ENCODE measurements at regions not wholly inside any gene's neighbourhood (a gene's known extent, or its start where the extent isn't known, plus 50 kb on each side); places are given as distances from the start of the nearest gene placed in this dataset.

DNA sequence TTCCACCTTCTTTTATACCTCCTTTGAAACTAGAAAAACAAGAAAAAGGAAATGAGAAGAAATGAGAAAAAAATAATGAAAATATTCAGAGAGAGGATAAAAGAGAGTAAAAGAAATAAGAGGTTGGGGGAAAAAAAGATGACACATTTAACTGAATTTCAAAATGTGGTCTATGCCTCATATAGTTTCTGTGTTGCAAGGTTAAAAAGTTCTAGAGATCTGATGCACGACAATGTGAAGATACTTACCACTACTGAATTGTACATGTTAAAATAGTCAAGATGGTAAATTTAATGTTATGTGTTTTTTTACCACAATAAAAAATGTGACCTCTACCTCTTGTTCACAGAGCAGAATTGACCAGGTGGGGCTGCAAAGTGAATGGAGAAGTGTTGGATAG lies 314.8 kb upstream of the OR4E1 start:
- DNase-seq (ENCODE audit: low read depth) = no peak

DNA sequence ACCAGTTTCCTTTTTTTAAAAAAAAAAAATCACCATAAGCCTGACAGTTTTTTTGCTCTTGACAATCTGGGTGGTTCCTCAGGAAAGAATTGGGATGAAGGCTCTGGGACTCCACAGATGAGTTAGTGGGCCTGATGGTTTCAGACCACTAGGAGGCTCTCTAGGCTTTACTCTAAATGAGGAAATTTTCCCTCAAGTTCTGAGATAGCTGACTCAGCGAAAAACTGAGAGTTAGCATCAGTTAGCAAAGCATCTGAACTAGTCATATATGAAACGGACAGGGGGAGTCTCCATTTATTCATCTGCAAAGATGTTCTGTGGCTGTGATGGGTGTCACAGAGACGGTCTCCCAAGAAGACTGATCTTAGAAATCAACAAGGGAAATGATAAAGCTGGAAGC lies 314.3 kb upstream of the OR4E1 start:
- DNase-seq (ENCODE audit: low read depth) = no peak

DNA sequence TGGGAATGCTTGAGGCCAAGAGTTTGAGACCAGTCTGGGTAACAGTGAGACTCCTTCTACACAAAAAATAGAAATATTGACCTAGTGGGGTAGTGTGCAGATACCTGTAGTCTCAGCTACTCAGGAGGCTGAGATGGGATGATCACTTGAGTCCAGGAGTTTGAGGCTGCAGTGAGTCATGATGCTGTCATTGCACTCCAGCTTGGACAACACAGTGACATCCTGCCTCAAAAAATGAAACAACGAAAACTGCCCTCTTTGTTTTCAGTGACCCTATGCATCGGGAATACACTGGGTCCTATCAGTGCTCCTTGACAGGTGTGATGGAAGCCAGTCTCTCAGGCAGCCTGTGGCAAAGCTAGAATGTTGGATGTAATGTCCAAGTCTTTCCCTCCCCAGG lies 311.5 kb upstream of the OR4E1 start:
- DNase-seq (ENCODE audit: low read depth) = no peak

DNA sequence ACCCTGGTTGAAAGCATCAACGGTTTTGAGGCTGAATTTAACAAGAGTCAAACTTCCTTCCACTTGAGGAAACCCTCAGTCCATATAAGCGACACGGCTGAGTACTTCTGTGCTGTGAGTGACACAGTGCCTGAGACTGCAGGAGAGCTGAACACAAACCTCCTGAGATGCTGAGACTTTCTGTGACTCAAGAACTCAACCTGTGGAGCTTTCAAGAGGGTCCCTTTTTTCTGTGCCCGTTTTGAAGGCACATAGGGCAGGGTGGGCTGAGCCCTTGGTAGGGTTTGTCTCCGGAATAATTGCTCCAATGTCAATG lies 305.3 kb upstream of the OR4E1 start:
- no peak for DNase-seq (ENCODE audit: low read depth)

DNA sequence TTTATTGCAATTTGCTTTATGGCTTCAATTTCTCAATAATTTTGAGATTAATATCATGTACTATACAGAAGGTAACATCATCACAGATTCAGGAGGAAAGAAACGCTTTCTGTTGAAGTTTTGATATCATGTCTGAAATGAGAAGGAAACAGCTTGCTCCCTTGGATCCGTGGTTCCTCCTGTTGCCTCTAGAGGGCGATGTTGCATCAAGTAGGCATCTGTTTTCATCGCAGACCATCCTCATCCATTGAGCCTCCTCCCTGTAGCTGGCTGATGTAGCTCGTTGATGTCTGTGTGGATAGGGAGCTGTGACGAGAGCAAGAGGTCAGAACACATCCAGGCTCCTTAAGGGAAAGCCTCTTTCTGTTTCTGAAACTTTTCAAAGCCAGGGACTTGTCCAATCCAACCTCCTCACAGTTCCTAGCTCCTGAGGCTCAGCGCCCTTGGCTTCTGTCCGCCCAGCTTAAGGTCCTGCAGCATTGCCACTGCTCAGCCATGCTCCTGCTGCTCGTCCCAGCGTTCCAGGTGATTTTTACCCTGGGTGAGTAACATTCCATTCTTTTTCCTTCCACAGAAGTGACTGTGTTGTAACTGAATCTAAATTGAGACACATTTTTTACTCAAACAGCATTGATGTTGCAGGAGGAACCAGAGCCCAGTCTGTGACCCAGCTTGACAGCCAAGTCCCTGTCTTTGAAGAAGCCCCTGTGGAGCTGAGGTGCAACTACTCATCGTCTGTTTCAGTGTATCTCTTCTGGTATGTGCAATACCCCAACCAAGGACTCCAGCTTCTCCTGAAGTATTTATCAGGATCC lies 304.8 kb upstream of the OR4E1 start:
- peak; percentile 27 for DNase-seq (ENCODE audit: low read depth)

DNA sequence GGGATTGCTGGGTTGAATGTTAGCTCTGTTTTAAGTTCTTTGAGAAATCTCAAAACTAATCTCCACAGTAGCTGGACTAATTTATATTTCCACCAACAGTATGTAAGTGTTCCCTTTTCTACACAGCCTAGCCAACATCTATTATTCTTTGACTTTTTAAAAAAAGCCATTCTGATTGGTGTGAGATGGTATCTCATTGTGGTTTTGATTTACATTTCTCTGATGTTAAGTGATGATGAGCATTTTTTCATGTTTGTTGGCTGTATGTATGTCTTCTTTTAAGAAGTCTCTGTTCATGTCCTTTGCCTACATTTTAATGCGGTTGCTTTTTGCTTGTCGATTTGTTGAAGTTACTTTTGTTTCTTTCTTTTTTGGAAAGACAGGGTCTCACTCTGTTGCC lies 301.1 kb upstream of the OR4E1 start:
- no peak for DNase-seq (ENCODE audit: low read depth)

DNA sequence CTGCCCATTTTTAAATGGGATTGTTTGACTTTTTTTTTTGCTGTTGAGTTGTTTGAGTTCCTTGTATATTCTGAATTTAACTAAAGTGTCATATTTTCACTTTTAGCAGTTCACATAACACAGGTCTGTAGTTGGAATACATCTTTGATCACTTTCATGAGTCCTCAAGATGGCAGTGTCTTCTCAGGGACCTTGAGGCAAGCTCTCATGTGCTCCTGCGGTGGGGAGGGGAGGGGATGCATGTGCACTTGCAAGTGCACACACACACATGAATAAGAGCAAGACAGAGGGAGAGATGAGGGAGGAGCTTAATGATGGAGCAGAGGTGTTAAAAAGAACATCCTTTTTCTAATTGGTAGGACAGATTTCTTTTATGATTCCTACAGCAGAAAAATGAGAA lies 291.4 kb upstream of the OR4E1 start:
- DNase-seq (ENCODE audit: low read depth) = peak; percentile 34

DNA sequence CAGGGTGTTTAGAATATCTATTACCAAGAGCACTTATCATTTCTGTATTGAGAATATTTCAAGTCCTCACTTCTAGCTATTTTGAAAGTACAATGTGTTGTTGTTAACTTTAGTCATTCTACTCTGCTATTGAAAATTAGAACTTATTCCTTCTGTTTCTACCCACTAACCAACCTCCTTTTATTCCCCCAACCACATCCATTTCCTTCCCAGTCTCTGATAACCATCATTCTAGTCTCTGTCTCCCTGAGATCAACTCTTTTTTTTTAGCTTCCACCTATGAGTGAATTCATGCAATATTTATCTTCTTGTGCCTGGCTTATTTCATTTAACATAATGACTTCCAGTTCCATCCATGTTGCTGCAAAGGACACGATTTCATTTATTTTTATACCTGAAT lies 290.6 kb upstream of the OR4E1 start:
- no peak for DNase-seq (ENCODE audit: low read depth)

DNA sequence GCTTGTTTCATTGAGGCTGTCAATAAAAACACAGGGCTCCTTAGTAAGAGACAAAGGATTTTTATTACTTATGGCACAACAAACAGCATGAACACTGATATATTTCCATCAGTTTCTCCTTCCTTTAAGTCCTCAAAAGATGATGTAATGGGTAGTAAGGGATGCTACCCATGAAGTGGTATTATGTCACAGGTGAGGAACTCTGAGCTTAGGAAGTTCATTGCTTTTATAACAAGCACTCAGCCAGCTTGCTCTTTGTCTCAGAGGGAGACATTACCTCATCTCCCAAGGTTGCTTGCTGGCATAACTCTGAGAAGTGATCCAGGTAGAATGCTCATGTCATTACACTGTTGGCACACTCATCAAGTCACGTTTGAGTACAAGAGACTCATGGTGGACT lies 287.0 kb upstream of the OR4E1 start:
- no peak for DNase-seq (ENCODE audit: low read depth)

DNA sequence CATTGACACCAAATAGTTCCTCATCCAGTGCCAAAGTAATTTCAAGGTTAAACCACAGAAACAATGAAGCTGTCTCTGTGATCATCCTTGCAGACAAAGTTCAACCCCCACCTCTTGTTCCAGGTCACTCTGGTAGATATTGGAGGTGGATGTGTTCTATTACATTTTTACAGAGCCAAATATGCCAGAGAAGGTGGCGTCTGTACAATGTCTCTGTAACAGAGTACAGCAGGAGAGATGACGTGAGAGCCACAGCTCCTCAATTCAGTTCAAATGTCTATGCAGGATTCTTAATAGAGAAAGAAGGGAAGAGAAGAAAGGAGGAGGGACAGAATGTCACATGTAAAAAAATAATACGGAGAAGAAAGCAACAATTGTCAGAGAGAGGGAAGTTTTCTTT lies 268.3 kb upstream of the OR4E1 start:
- no peak for DNase-seq (ENCODE audit: low read depth)

DNA sequence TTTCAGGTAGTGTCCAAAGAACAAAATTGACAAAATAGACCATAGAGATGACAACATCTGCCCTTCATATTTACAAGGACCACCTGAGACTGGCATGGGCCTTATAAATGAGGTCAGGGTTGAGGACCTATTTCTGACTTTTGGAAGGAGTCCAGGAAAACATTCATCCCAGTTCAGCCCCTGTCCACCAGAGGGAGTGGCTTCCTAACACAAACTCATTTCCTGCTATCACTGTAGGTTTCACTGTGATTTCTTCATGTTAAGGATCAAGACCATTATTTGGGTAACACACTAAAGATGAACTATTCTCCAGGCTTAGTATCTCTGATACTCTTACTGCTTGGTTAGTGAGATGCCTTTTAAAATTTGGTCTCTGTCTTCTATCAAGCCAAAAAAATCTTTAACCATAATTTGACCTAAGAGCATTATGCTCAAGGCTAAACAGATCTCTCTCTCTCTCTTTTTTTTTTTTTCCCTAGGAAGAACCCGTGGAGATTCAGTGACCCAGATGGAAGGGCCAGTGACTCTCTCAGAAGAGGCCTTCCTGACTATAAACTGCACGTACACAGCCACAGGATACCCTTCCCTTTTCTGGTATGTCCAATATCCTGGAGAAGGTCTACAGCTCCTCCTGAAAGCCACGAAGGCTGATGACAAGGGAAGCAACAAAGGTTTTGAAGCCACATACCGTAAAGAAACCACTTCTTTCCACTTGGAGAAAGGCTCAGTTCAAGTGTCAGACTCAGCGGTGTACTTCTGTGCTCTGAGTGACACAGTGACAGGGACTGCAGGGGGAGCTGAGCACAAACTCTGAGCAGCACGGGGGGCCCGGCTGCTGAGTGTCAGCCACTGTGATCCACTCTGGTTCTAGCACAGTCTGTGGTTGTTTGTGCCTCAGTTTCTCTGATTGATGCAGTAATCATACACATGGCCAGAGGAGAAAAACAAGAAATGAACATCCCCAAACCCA lies 267.6 kb upstream of the OR4E1 start:
- DNase-seq (ENCODE audit: low read depth) = peak; percentile 17

DNA sequence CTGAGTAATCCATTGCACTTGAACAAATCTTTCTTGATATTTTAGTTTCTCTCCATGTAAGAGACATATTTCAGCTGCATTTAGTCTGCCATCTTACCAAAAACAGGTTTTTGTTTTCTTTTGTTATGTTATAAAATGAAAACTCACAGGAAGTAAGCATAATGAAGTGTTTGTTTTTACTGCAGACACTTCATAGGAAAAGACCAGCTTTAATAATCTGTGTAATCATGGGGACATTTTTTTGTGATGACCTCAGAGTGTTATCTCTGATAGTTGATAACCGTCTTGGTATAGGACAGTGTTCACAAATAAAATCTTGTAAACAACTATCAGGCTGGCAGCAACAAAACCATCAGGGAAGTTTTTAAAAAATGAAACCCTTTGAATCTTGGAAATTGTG lies 266.2 kb upstream of the OR4E1 start:
- DNase-seq (ENCODE audit: low read depth) = no peak

DNA sequence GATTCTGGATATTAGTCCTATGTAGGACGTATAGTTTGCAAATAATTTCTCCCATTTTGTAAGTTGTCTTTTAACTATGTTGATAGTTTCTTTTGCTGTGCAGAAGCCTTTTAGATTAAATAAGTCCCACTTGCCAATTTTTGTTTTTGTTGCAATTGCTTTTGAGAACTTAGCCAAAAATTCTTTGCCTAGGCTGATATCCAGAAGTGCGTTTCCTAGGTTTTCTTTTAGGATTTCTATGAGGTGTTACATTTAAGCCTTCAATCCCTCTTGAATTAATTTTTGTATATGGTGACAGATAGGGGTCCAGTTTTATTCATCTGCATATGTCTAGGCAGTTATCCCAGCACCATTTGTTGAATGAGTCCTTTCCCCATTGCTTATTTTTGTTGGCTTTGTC lies 264.4 kb upstream of the OR4E1 start:
- DNase-seq (ENCODE audit: low read depth) = no peak

DNA sequence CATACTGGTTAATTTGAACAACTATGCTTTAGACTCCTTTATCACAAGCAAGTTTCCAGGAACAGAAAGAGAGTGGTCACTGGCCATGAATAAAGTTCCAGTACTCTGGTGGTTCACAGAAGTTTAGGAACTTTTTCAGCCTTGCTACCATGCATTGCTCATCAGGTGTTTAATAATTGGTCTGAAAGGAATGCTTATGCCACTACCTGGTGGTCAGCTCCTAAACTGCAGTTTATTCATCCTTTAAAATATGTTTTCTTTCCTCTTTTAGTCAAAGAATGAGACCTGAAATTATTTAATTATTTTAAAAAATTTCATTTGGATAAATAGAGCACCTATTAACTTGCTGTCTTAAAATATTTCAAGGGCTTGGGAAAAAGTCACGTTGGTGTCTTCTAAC lies 260.1 kb upstream of the OR4E1 start:
- DNase-seq (ENCODE audit: low read depth) = no peak

DNA sequence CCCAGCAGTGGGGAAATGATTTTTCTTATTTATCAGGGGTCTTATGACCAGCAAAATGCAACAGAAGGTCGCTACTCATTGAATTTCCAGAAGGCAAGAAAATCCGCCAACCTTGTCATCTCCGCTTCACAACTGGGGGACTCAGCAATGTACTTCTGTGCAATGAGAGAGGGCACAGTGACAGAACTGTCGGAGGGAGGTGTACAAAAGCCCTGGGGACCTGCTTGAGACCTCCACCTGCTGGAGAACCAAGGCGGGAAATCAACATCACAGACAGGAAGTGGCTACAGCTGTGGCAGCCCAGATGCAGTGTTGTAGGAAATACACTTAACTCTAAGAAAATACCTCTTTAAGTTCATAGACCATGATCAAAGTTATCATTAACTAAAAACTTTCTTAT lies 250.9 kb upstream of the OR4E1 start:
- DNase-seq (ENCODE audit: low read depth) = peak; percentile 54

DNA sequence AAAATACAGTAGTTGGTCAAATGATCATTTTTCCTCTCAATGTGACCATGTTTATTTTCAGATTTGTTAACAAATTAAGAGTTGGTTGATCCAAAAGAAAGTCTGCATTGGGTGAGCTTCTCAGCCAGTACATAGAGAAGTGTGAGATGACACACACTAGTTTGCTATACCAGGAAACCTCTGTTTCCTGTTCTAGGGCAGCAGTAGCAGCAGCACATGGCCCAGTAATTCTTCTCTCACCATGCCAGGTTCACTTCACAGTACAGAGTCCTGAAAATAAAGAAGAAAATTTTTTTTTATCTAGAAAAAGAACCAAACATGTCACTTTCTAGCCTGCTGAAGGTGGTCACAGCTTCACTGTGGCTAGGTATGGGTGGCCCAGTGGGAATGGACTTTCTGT lies 250.2 kb upstream of the OR4E1 start:
- no peak for DNase-seq (ENCODE audit: low read depth)

DNA sequence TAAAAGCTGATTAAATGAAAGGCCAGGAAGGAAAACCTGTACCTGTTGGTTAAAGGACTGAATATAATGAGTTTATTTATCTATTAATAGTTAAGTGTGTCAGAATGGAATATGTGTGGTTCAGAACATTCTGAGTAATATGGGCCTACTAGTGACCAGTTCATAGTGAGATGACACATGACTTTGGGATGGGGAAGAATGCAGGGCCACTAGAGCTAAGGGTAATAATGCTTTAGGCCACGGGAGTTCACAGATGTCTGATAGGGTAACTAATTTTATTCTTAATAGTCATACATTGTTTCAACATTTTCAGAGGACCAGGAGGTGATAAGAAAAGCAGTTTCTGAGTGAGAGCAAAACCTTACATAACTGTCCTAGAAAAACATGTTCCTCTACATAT lies 247.8 kb upstream of the OR4E1 start:
- DNase-seq (ENCODE audit: low read depth) = no peak

DNA sequence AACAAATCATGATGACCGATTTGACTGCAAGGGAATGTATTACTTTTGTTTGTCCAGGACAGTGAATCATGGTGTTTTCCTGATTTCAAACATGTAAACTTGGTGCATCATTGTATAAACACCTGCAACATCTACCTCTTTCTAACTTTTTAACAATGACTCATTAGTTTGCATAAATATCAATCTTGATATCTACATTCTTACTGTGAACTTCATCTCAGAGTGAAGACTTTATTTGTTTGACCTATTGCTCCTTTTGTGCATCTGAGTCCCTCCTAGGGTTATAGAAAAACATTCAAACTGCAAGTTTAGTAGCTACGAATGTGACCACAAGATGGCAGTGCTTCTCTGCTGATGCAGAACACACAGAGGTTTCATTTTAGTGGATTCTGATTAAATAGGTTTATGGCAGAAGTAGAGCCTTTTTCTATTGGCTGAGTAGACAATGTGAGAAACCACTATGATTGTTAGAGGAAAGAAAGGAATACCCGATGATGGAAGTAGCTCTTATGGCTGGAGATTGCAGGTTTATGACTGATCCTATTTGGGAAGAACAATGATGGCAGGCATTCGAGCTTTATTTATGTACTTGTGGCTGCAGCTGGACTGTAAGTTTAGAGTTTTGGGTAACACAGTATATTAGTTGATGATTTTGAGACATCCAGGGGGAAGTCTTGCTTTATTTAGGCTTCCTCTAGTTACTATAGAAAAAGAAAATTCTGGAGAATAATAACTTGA lies 244.2 kb upstream of the OR4E1 start:
- peak; percentile 26 for DNase-seq (ENCODE audit: low read depth)

DNA sequence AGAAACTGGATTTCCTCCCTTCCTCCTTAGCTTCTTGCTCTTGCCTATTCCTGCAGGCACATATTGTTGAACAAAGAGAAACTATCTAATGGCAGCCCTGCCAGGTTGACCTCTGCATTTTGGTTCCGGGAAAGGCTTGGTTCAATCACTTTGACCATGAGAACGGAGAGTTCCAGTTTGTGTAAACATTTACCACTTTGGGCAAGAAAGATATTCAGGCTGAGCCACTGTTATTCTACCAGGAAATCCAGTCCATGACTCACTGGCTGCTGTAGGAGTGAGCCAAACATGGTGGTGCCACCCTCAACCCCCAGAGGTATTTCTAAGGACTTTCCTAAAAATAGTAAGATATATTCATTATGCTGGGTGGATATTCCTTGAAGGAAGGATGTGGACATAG lies 242.2 kb upstream of the OR4E1 start:
- no peak for DNase-seq (ENCODE audit: low read depth)

DNA sequence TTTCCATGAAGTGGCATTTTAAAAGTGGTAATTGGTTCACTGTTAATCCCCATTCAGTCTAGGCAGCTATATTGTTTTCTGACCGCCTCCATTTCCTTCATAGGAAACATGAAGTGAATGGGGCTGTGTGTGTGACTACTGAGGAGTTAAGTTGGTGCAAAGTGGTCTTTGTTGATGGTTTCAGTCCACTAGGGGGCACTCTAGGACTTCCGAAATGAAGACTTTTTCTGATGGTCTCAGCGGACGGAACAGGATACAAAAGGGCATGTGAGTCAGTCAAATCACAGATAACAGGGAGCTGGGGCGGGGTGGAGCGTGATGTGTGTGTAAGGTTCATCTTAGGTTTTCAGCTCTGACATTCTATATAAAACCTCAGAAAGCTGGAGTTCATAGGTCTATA lies 240.1 kb upstream of the OR4E1 start:
- DNase-seq (ENCODE audit: low read depth) = peak; percentile 63

DNA sequence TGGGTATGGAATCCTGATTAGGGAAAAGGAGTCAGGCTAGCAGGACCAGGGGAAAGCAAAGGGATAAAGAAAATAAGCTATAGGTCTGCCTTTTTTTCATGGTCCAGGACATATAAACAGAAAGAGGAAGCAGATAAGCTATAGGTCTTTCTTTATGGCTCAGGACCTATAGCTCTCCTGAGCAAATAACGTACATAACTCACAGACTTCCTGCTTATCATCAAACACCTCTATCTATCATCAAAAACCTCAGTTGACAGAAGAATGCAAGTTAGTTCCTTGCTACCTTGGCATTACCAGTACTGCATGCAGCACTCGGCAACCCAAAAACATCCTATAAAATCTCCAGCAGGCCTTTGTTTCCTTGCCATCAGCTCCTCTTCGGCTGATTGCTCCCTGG lies 238.7 kb upstream of the OR4E1 start:
- DNase-seq (ENCODE audit: low read depth) = no peak

DNA sequence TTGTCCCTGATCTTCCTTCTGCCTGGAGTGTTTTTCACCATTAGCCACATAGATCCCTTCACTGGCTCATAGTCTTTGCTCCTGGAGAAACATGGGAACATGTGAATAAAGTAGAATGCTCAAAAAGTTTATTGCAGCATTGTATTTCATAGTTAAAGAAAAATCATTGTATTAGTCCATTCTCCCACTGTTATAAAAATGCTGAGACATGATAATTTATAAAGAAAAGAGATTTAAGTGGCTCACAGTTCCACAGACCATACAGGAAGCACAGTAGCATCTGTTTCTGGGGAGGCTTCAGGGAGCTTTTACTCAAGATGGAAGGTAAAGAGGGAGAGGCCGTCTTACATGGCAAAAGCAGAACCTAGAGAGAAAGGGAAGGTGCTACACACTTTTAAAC lies 238.3 kb upstream of the OR4E1 start:
- DNase-seq (ENCODE audit: low read depth) = no peak

DNA sequence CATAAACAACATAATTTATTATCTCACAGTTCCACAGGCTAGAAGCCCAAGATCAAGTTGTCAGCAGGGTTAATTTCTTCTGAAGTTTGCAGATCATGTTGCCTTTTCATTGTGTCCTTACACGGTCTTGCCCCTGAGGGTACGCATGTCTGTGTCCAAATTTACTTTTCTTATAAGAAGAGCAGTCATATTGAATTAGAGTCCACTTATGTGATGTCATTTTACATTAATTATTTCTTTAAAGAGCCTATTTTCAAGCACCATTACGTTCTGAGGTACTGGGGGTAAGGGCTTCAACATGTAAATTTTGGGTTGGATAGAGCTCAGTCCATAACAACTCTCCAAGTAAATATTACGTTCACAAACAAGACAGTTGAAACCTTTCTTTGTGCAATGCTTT lies 236.6 kb upstream of the OR4E1 start:
- DNase-seq (ENCODE audit: low read depth) = no peak

Data from T follicular helper cell (primary cell).